Activated T-cell treated with anti-CD3 and anti-CD28 coated beads, Interleukin-2, amount 50 U/mL, for 1 hour (primary cell): ENCODE measurements at regions not wholly inside any gene's neighbourhood (a gene's known extent, or its start where the extent isn't known, plus 50 kb on each side); places are given as distances from the start of the nearest gene placed in this dataset.
"Not testable (repeated sequence)": the region's sequence is repeated elsewhere in the genome, so short reads cannot be mapped to it uniquely, and the experiment has no call there.

Experiments used
- DNase-seq: peaks from one replicate; pipeline ENCODE4 v3.0.0-alpha.2; 2020

- not testable (repeated sequence) for DNase-seq
Observed at GRCh38 chr2:91574255-91574654, 2882.8 kb downstream of the RPIA start.

DNA sequence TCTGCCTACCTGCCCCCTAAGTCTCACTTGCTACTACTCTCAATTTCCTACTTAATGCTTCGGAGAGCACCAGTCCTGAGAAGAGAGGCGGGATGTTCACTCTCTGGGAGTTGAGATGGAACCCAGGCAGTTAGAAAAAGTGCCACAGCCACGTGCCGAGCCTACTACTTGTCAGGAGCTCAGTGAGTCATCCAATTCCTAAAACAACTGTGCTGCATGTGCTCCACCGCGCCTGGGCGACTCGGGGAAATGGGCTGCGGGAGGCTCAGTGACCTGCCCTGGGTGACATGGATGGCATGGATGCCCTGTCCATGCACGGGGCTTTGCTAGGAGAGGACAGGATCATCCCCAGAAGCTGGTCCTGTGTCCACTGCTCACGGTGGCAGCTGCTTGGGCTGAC lies 2884.2 kb downstream of the RPIA start:
- DNase-seq, result not testable (repeated sequence)

DNA sequence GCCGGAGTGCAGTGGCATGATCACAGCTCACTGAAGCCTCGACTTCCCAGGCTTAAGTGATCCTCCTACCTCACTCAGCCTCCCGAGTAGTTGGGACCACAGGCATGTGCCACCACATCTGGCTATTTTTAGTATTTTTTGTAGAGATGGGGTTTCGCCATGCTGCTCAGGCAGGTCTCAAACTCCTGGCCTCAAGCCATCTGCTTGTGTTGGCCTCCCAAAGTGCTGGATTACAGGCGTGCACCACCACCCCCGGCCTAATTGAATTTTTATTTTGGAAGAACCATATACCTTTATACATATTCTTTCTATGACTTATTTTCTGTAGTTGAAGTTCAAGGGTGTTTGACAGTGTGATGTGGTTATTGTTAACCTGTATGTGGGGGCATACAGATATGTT lies 2885.9 kb downstream of the RPIA start:
- not testable (repeated sequence) for DNase-seq

DNA sequence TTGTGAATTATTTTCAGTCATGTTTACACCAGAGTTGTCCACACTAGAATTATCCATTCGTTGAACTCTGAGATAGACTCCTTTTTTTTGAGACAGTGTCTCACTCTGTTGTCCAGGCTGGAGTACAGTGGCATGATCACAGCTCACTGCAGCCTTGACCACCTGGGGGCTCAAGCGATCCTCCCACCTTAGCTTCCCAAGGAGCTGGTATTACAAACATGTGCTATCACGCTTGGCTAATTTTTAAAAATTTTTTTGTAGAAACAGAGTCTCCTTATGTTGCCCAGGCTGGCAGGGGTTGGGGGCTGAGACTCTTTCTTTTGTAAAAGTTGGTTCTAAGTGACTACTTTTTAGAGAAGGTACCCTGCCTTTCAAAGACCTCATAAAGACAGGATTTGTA lies 2887.2 kb downstream of the RPIA start:
- DNase-seq, result not testable (repeated sequence)

GRCh38 chr2:91579555-91579954 lies 2888.1 kb downstream of the RPIA start:
- not testable (repeated sequence) for DNase-seq

DNA sequence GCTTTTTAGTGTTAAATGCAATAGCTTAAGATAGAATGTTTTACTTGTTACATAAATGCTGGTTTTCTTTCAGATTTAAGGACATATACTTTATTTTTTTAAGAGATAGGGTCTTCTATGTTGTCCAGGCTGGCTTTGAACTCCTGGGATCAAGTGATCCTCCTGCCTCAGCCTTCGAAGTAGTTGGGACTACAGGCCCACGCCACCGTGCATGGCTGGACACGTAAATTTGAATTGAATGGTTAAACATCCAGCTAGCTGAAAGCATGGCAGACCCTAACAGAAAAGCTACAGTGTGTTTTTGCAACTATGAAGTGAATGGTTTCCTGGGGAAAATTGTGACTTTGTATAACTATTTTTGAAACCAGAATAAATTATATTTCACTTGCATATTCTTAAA lies 2888.6 kb downstream of the RPIA start:
- not testable (repeated sequence) for DNase-seq

DNA sequence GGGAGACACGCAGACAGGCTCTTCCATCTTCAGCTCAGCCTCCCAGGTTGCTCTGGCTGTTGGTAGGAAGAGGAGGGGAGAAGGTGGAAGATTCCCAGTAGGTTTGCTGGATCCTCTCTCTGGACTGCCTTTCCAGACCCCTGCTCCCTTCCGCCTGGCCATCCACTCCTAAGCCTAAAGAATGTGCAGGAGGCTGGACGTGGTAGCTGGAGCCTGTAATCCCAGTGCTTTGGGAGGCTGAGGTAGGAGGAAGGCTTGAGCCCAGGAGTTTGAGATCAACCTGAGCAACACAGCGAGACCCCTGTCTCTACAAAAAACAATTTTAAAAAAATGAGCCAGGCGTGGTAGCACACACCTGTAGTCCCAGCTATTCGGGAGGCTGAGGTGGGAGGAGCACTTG lies 2895.6 kb downstream of the RPIA start:
- DNase-seq, result not testable (repeated sequence)

DNA sequence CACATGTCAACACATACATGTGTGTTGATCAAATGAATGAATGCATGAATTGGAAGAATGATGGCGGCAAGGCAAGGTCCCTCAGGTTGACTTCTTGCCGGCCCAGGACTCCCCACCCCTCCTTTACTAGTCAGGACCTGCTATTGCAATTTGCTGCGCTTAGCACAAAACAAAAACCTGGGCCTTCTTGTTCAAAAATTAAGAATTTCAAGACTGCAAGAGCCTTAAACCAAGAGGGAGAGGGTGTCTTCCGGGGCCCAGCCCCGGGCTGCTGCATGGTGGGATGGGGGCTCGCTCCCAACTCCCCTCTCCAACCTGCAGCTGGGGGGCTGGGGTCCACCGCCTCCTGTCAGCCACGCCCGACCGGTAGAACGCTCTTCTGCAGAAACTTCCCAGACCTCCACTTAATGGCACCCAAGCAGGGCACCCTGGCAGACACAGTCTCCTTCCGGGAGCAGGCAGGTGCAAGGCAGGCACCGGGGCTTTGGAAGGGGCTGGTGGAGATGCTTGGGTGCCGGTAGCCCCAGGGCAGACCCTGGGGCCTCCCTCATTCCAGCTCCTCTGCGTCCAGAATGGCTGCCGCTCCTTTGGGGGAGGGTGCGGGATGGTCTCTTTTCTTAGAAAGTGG lies 2896.5 kb downstream of the RPIA start:
- not testable (repeated sequence) for DNase-seq

- not testable (repeated sequence) for DNase-seq
Observed at GRCh38 chr2:91588782-91589223, 2897.3 kb downstream of the RPIA start.

- not testable (repeated sequence) for DNase-seq
Observed at GRCh38 chr2:91589454-91590328, 2898.2 kb downstream of the RPIA start.

- DNase-seq, result not testable (repeated sequence)
Observed at GRCh38 chr2:91590381-91590780, 2898.9 kb downstream of the RPIA start.

- not testable (repeated sequence) for DNase-seq
Observed at GRCh38 chr2:91591066-91591465, 2899.6 kb downstream of the RPIA start.

- DNase-seq, result not testable (repeated sequence)
Observed at GRCh38 chr2:91597436-91597835, 2906.0 kb downstream of the RPIA start.

- not testable (repeated sequence) for DNase-seq
Observed at GRCh38 chr2:91598519-91598918, 2907.0 kb downstream of the RPIA start.

- DNase-seq, result not testable (repeated sequence)
Observed at GRCh38 chr2:91599000-91599399, 2907.5 kb downstream of the RPIA start.

GRCh38 chr2:91602860-91603259 lies 2911.4 kb downstream of the RPIA start:
- DNase-seq, result not testable (repeated sequence)

DNA sequence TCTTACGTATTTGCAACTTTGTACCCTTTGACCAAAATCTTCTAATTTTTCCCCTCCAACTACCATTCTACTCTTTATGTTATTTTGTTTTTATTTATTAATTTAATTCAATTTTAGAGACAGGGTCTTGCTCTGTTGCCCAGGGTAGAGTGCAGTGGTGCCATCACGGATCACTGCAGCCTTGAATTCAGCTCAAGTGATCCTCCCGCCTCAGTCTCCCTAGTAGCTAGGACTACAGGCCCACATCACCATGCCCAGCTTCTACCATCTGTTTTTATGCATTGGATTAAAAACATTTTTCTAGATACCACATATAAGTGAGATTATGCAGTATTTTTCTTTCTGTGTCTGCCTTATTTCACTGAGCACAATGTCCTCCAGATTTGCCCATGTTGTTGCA lies 2912.5 kb downstream of the RPIA start:
- DNase-seq, result not testable (repeated sequence)

DNA sequence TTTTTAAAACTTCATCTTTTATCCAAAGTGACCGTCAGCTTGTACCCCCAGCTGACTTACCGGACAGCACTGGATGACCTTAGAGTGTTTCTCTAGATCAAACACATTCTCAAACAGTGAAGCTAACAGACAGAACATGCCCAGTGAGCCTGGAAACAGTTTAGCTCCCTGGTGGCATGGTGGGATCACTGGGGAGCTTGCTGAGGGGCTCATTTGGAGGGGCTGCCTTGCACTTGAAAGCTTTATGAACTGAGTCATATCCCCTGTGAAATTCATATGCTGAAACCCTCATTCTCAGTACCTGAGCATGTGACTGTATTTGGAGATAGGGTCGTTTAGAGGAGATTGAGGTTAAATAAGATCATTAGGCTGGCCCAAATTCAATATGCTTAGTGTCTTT lies 2913.2 kb downstream of the RPIA start:
- DNase-seq, result not testable (repeated sequence)

GRCh38 chr2:91623739-91624138 lies 2932.3 kb downstream of the RPIA start:
- DNase-seq, result not testable (repeated sequence)

DNA sequence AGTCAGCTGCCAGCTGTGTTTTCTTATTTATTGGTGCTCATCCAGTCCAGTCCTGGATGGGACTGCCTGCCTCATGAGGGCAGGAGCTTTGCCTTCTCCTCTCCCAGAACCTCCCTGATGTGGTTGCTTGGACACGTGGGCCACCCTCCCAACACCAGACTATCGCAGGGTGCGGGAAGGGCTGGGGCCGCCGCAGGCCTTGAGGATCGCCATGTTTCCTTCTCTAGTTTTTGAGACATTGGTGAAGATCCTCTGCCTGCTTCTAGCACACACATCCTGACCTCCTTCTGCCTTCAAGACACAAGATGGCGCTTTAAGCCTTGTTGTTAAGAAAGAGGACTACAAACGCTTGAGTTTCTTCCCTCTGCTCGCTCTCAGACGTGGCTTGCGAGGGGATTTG lies 2937.0 kb downstream of the RPIA start:
- DNase-seq, result not testable (repeated sequence)

- DNase-seq, result not testable (repeated sequence)
Observed at GRCh38 chr2:91657193-91657592, 2965.7 kb downstream of the RPIA start.

DNA sequence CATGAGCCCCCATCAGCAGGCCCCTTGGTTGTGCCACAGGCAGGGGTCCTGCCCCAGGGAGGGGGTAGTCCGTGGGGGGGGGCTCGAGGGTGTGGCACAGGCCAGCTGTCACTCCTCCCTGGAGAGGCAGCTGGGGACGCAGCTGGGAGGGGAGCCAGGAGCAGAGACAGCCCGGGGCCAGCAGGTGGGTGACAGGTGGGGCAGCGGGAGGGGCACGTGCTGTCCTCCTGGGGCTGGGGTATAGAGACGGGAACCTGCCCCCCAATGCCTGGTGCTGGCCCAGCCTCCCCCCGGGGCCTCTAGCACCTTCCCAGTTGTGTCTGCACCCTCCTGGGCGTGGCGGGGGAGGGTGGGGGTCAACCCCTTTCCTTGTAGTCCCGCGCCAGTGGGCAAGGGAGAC lies 2966.9 kb downstream of the RPIA start:
- DNase-seq, result not testable (repeated sequence)

DNA sequence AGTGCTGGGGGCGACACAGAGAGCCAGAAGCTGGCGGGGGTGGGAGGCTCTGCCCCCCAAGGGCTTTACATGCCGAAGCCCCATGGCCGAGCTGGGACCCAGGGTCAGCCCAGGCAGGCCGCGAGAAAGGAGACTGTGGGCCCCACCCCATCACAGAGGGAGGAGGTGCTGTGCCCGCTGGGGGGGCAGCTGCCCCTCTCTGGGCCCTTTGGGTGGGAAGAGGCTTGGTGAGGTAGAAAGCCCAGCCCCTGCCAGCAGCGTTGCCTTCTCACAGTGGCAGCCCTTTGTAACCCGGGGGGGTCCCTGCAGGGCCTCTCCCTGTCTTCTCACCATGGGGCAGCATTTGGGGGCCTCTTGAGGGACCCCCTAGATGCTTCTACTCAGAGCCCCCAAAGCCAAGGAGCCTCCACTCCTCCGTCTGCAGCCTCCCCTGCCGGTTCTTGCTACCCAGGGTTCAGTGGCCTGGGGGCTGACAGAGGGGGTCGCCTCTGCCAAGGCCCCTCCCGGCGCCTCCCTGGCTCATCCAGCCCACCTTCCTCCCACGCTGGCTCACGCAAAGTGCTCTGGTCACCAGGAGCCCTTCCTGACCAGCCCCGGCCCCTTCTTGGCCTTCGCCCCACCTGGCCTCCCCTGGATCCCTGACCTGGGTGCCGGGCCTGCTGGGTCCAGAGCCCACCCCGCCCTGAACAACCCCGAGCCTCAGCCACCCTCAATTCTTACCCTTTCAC lies 2967.9 kb downstream of the RPIA start:
- not testable (repeated sequence) for DNase-seq
